ENCODE measurements at regions not wholly inside any gene's neighbourhood (a gene's known extent, or its start where the extent isn't known, plus 50 kb on each side); places are given as distances from the start of the nearest gene placed in this dataset.
"Not testable (repeated sequence)": the region's sequence is repeated elsewhere in the genome, so short reads cannot be mapped to it uniquely, and the experiment has no call there.

GRCh38 chr1:47522935-47523834, 85.3 kb downstream of the FOXD2 start:
- DNase-seq (ENCODE audit: low read depth) = no peak

GRCh38 chr1:47523835-47524215, 86.0 kb downstream of the FOXD2 start:
- DNase-seq (ENCODE audit: low read depth) = no peak

- no peak for DNase-seq (ENCODE audit: low read depth)
Observed at GRCh38 chr1:47524272-47524671, 86.4 kb downstream of the FOXD2 start.

GRCh38 chr1:47527653-47528272, 89.9 kb downstream of the FOXD2 start:
- peak; percentile 30 for DNase-seq (ENCODE audit: low read depth)

- no peak for DNase-seq (ENCODE audit: low read depth)
Observed at GRCh38 chr1:47529520-47530098, 91.8 kb downstream of the FOXD2 start.

- DNase-seq (ENCODE audit: low read depth) = peak; percentile 90
Observed at GRCh38 chr1:47532921-47533792, 95.3 kb downstream of the FOXD2 start.

- DNase-seq (ENCODE audit: low read depth) = no peak
Observed at GRCh38 chr1:47533793-47534328, 96.0 kb downstream of the FOXD2 start.

GRCh38 chr1:47534436-47534835, 96.6 kb downstream of the FOXD2 start:
- DNase-seq (ENCODE audit: low read depth) = peak; percentile 21

- DNase-seq (ENCODE audit: low read depth) = no peak
Observed at GRCh38 chr1:47536646-47537118, 98.8 kb downstream of the FOXD2 start.

GRCh38 chr1:47537268-47537667, 99.4 kb downstream of the FOXD2 start:
- no peak for DNase-seq (ENCODE audit: low read depth)

GRCh38 chr1:47537966-47538365, 100.1 kb downstream of the FOXD2 start:
- no peak for DNase-seq (ENCODE audit: low read depth)

- DNase-seq (ENCODE audit: low read depth) = not testable (repeated sequence)
Observed at GRCh38 chr1:47538530-47538929, 100.7 kb downstream of the FOXD2 start.

GRCh38 chr1:47541705-47542104, 103.9 kb downstream of the FOXD2 start:
- DNase-seq (ENCODE audit: low read depth) = not testable (repeated sequence)

- DNase-seq (ENCODE audit: low read depth) = not testable (repeated sequence)
Observed at GRCh38 chr1:47543089-47543488, 105.2 kb downstream of the FOXD2 start.

GRCh38 chr1:47545912-47546483, 108.2 kb downstream of the FOXD2 start:
- no peak for DNase-seq (ENCODE audit: low read depth)

- DNase-seq (ENCODE audit: low read depth) = peak; percentile 39
Observed at GRCh38 chr1:47547753-47548573, 110.1 kb downstream of the FOXD2 start.

- no peak for DNase-seq (ENCODE audit: low read depth)
Observed at GRCh38 chr1:47548637-47549036, 110.8 kb downstream of the FOXD2 start.

GRCh38 chr1:47549532-47549931, 111.7 kb downstream of the FOXD2 start:
- DNase-seq (ENCODE audit: low read depth) = no peak

- no peak for DNase-seq (ENCODE audit: low read depth)
Observed at GRCh38 chr1:47550929-47551328, 113.1 kb downstream of the FOXD2 start.

GRCh38 chr1:47551971-47552528, 114.2 kb downstream of the FOXD2 start:
- DNase-seq (ENCODE audit: low read depth) = no peak
